Heart left ventricle (tissue), 13 donors: ENCODE measurements at regions not wholly inside any gene's neighbourhood (a gene's known extent, or its start where the extent isn't known, plus 50 kb on each side); places are given as distances from the start of the nearest gene placed in this dataset.

Experiments
- CTCF ChIP-seq, 12 donors: fragments of 200-600 bp; sonication (generic) in 4 of 12; IDR thresholded peaks; one replicate each; pipeline versions ENCODE4 v1.5.0 to v1.8.0; 2018 to 2022; ENCODE audit warnings: antibody characterized with exemption in 12 of 12, mild to moderate bottlenecking in 5 of 12
- POLR2A ChIP-seq, 2 donors: fragments of 450-650 bp; IDR thresholded peaks; one replicate each; pipeline ENCODE4 v1.6.1; 2017; ENCODE audit warnings: antibody characterized with exemption in 2 of 2, mild to moderate bottlenecking in 2 of 2, moderate library complexity in 2 of 2
- donor health status: ischemic (EF 13 %, LVEDD 7.1; RV severe dilation, severe dysfunction).
- donor health status: DM: no; HTN: yes; CAD: no.
- donor health status: DM: no; HTN: no; CAD: no.
- donor health status: ischemic (EF 25% LVEDD 6.9; RV normal size, moderate dysfunction).
- donor health status: ischemic (EF 25% LVEDD 5.7; RV mildly dilated, moderate dysfunction).
- donor health status: ischemic (EF 35%, LVEDD 5.7; RV mildly dilated, moderate dysfunction).
- donor health status: nonischemic (EF 11% LVEDD 7.7; RV severe dilation, severe dysfunction).
- donor health status: DM: yes; HTN: yes; CAD: no.
- donor health status: PGD.
- donor health status: ischemic (EF 29% LVEDD 5.4; RV normal size, mild dysfunction).
- donor health status: nonischemic (EF 23%, LVEDD 6.1; RV moderate dilation, normal function).

- TF ChIP-seq CTCF (IDR thresholded peaks at IDR 0.05) (no peak), POLR2A (IDR thresholded peaks at IDR 0.05) (no peak)
Measured at GRCh38 chr3:21054064-21054463, 696.9 kb downstream of the ZNF385D start.
